MV-4-11 (cell line): ENCODE measurements at regions not wholly inside any gene's neighbourhood (a gene's known extent, or its start where the extent isn't known, plus 50 kb on each side); places are given as distances from the start of the nearest gene placed in this dataset.
"Not testable (repeated sequence)": the region's sequence is repeated elsewhere in the genome, so short reads cannot be mapped to it uniquely, and the experiment has no call there.

Experiments
- DNase-seq: peaks from one replicate; lab custom pipeline; 2025; lab: John Stamatoyannopoulos, UW

DNA sequence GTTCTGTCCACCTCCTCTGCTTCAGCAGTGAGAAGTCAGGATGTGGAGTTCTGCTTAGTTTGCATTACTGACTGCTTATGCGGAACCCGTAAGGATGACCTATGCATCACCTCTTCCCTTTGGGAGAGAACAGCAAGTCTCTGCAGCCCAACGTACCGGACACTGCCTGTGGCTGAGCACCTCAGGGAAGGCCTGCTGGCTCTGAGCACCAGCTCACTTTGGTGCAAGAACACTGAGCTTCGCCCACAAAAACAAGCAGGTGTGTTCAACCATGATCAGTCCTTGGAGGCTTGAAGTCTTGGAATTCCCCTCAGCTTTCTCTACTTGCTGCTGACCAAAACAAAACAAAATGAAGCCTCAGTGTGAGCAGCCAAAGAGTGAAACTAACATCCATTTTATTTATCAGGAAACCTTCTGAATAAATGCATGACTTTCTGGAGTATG lies 52.7 kb upstream of the NCK2 start:
- no peak for DNase-seq

DNA sequence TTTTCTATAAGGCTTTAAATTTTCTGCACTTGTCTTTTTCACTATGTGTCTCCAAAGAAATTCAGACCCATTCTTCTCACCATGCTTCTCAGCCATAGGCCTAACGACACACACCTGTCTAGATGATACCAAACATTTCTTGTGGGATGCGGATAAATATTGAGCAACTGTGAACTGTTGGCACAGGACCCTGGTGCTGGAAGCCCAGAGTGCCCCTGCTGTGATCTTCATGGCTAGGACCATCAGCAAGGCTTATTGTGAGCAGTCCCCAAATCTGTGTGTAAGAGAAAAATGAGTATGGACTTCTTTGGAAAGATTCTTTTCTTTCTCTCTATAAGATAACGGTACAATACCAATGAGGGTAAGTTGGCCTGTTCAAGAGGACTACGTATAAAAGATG lies 54.1 kb upstream of the NCK2 start:
- no peak for DNase-seq

DNA sequence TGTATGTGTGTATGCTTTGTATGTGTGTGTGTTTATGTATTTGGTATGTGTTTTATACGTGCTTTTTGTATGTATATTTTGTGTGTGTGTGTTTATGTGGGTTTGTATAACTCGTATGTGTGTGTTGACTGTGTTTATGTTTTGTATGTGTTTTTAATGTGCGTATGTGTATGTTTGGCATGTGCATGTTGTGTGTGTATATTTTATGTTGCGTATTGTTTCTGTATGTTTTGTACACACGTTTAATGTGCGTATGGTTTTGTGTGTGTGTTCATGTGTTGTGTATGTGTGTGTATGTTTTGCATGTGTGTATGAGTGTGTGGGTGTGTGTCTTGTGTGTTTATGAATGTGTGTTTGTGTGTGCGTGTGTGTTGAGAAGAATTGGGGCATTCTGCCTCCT lies 55.2 kb upstream of the NCK2 start:
- no peak for DNase-seq

DNA sequence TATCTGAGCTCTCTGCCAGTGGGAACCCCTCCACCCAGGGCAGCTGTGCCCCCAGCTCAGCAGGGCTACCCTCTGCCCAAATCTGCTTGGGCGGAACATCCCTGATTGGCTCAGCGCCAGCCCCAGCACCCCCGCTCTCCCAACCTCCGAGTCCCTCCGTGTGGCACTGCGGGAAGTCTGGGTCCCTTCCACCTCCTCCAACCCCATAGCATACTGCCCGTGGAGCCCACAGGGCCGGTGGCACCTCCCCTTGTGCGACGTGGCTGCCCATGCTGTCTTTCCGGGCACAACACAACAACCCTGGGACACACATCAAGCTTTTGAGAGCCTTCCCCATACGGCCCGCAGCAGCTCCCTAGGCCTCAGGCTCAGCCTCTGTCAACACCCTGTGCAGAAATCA lies 55.8 kb upstream of the NCK2 start:
- DNase-seq, result no peak

DNA sequence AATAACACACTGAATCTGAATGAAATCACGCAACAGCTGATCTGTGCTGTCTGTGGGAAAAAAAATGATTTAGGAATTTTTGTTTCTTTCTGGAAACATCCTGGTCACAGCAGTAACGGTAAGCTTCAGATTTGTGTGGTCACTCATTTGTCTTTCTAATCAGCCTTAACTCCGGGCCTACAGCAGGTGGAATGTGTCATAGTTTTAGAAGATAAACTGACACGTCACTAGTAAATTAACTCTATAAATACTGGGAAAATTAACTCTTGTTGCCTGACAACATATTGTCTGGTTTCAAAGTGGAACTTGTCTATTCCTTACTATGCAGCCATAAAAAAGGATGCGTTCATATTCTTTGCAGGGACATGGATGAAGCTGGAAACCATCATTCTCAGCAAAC lies 58.1 kb upstream of the NCK2 start:
- DNase-seq, result no peak

DNA sequence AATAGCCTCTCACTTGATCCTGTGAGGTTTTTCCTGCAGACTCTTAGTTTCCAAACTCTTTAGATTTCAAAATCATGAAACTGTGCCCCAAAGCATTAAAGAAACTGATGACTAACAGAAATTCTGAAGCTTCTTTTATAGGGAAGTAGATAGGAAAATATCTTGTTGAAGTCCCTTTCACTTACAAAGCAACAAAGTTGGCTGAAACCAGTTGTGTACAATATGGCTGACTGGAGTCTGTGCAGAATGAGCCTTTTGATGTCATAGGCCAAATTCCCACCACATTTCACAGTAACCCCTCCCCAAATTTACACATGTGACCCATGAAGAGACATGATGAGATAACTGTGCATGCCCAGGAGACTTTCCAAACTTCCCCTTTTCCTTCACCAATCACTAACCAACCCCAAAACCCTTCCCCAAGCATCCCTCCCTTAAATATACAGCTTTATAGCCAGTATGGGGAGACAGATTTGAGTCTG lies 61.7 kb upstream of the NCK2 start:
- DNase-seq, result peak; percentile 89

DNA sequence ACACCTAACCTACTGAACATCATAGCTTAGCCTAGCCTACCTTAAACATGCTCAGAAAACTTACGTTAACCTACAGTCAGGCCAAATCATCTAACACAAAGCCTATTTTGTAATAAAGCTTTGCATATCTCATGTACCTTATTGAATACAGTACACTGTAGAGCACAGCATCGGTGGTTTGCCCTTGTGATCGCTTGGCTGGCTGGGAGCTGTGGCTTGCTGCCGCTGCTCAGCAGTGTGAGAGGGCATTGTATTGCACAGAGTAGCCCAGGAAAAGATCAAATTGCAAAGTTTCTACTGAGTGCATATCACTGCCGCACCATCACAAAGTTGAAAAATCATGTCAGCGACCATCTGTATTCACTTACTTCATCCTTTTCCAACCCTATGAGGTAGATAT lies 62.3 kb upstream of the NCK2 start:
- no peak for DNase-seq

DNA sequence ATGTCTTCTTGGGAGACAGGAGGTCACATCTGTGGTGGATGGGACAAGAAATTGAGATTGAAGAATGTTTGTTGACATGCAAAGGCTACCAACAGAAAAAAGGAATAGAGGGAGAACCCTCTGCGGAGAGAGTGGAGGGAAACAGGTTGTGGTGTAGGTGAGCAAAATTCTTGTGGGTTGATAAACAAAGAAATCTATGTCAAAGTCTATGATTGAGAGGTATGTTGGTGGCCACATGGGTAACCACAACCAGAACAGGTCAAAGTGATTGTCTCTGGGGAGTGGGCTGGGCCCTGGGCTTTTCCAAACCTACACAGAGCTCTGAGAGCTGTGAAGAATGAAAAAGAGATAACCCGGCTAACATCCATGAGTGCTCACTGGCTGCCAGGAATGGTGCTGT lies 62.8 kb upstream of the NCK2 start:
- no peak for DNase-seq

DNA sequence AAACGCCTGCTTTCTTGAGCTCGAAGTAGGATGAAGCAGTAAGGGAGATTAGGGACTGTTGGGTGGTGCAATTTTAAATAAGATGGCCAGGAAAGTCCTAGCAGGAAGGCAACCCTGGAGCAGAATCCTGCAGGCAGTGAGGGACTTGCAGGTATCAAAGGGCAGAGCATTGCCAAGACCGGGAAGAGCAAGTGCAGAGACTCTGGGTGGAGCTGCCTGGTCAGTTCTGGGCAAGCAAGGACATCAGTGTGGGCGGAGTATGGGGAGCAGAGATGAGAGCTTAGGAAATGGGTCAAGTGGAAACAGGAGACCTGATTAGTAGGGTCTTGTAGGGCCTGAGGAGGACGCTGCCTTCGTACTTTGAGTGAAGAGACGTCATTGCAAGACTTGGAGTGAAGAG lies 64.4 kb upstream of the NCK2 start:
- DNase-seq, result no peak

DNA sequence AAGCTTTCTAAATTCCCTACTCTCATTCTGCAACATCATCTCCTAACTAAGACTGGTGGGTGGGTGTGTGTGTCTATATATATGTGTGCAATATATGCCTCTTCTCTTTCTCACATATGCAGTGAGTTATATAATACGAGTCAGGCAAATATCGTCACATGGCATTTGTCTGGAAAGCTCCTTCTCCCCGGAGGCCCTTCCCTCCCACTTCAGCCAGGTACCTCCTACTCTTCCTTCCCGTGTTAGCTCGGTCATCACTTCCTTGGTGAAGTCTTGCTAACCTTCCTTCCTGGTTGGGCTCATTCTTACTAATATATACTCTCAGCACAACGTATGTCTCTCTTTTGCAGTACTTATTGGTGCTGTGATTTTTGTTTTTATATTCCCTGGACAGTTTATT lies 66.4 kb upstream of the NCK2 start:
- DNase-seq, result no peak

DNA sequence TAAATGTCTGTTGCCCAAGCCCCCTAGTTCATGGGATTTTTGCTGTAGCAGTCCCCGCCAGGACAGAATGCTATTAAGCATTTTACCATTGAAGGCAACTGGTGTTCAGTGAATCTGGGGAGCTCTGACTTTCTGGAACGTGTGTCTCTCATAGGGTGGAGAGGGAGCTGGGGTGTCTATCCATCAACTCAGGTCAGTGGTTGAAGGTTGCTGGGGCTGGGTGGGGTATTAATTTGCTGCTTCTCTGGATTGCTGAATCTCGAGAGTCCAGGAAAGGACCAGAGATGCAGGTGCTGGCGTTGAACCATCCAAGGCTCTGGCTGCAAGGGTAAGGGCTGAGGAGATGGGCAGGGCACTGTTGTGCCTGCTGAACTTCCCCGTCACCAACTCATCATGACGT lies 66.8 kb upstream of the NCK2 start:
- no peak for DNase-seq

DNA sequence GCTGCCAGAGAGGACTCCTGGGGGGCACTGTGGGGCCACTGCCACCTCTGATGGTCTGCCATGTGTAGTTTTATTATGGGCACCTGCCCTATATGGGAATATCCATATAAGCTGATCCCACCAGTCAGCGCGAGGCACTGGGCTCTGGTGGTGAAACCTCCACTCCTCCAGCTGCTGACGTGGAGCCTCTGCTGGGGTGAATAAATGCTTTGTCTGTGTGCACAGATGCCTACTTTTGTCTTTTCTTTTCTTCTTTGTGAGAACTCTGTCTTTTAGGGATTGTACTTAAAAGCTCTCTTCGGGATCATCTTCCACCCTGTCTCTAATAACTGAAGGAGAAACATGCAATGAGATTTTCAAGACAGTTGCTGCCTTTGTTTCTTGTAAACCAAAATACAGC lies 68.9 kb upstream of the NCK2 start:
- no peak for DNase-seq

DNA sequence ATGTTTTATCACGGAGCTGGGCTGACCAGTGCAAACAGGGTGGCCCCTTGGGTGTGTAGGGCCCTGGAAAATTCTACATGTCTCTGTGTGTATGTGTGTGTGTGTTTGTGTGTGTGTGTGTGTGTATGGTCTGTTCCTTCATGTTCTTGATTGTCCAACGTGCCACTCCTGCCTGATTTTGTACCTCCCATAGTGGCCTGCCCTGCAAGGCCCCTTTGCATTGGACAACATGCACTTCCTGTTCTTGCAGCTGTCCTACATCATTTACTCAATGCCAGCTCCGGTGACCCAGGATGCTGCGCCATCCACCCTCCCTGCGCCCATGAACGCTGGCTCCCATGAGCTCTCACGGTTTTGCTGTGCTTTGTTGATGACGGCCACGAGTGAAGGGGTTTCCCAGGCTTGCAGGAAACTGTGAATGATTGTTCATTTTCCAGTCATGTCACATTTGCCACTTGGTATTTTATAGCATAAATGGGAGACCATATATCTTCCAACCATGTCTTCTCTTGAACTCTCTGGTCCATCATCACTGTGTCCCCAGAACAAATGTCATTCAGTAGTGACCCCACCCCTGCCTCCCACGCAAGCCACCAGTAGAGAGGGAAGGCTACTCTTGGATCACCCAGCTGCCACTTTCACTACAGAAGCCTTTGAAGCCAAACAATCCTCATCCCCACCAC lies 69.7 kb upstream of the NCK2 start:
- no peak for DNase-seq

DNA sequence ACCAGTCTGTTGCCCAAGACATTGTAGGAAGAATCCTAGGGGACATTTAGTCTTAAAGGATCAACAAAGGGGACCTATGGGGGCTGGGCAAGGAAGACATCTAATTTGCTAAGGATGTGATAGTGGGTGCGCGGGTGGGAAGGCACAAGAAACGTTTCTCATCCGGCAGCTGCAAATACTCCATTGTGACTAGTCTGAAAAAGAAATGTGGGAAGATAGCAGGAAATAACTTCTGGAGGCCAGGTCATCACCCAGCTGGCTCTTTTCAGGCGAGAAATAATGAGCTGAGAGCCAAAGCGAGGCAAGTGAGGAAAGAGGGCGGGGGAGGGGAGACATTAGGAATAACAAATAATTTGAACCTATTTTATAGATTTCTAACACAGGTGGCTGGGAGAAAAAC lies 70.3 kb upstream of the NCK2 start:
- DNase-seq, result no peak

DNA sequence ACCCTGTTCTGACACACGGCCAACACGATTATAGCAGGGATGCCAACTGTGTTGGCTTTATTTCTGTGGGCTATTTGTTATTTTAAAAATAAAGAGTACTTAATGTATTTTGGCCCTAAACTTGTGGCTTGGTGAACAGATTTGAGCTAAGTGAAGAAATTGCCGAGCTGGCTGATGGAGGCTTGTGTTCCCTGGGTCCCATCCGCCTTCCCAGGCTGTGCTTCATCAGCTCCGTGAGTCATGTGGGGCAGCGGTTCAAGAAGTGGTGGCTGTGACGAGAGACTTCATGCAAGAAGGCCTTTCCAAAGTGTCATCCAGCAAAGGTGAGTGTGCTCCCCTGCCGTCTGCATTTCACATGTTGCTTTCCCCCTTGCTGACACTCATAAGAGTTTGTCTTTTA lies 73.6 kb upstream of the NCK2 start:
- DNase-seq, result no peak

DNA sequence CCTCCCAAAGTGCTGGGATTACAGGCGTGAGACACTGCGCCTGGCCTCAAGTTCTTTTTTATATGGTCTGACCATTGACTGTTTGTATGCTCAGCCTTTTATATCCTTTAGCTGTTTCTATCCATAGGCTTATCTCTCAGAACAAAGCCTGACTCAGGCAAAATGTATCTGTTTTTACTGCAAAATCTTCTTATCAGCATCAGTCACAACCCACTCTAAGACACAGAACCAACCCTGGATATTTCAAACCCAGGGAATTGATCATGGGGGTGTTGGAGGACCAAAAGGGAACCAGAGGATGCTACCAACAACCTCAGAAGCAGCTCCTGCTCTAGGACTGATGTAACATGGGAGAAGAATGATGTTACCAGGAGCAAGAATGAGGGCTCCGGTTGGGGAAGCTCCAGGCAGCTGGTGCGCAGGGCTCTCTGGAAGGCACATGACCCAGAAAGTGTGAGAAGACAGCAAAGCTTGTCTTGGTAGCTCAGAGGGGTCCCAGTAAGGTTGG lies 75.3 kb upstream of the NCK2 start:
- no peak for DNase-seq

DNA sequence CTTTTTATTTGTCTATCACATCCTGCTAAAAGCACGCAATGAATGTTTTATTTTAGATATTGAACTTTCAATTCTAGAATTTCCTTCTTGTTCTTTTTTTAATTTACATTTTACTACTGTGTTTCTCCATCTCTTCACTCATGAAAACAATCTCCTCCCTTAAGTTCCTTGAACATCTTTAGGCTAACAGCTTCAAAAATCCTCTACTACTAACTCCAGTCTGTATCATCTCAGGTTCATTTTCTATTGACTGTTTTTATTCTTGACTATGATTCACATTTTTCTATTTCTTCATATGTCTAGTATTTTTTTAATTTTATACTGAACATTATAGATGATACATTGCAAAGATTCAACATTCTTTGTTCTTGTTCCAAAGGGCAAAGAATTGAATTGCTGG lies 79.2 kb upstream of the NCK2 start:
- DNase-seq, result no peak

DNA sequence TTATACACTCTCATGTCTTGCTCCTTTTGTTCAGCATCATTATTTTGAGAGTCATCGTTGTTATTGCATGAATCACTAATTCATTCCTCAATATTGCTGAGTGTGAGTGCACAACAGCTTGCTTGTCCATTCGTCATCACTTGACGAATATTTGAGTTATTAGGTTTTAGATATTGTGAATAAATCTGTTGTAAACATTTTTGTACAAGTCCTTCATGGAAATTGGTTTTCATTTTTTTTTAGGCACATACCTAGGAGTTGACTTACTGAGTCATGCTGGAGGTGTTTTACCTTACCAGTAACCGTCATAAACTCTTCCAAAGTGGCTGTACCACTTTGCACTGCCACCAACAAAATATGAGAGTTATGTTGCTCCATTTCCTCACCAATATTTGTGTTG lies 84.2 kb upstream of the NCK2 start:
- DNase-seq, result no peak

DNA sequence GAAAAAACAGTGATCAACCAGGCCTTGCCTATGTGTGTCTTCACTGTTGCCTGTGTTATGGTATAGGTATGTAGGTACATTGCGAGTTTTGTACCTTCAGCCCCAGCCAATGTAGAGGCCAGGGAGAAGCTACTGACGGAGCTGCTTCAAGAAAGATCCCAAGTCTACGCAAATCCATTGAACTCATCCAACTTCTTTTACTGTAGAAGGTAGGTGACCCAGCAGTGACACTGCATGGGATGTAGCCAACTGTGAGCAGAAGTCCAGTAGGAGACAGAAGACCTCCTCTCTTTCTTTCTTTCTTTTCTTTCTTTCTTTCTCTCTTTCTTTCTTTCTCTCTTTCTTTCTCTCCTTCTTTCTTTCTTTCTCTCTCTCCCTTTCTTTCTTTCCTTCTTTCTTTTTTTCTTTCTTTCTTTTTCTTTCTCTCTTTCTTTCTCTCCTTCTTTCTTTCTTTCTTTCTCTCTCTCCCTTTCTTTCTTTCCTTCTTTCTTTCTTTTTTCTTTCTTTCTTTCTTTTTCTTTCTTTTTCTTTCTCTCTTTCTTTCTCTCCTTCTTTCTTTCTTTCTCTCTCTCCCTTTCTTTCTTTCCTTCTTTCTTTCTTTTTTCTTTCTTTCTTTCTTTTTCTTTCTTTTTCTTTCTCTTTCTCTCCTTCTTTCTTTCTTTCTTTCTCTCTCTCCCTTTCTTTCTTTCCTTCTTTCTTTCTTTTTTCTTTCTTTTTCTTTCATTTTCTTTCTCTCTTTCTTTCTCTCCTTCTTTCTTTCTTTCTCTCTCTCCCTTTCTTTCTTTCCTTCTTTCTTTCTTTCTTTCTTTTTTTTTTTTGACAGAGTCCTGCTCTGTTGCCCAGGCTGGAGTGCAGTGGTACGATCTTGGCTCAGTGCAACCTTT lies 88.7 kb upstream of the NCK2 start:
- DNase-seq, result not testable (repeated sequence)

DNA sequence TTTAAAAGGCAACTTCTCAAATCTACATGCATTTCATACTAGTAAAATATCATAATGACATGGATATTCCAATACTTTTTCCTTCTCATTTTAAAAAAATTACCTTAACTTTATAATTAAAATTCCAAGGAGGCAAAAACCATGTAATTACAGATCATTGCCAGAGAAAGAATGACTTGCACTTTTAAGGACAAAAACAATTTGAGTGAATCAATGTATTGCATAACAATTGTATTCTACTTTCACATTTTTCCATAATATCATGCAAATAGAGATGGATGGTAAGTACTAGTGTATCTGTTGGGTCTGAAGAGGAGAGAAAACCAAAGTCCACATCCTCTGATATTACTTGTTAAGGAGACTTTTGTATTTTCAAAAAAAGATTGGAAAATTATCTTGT lies 89.5 kb upstream of the NCK2 start:
- no peak for DNase-seq

DNA sequence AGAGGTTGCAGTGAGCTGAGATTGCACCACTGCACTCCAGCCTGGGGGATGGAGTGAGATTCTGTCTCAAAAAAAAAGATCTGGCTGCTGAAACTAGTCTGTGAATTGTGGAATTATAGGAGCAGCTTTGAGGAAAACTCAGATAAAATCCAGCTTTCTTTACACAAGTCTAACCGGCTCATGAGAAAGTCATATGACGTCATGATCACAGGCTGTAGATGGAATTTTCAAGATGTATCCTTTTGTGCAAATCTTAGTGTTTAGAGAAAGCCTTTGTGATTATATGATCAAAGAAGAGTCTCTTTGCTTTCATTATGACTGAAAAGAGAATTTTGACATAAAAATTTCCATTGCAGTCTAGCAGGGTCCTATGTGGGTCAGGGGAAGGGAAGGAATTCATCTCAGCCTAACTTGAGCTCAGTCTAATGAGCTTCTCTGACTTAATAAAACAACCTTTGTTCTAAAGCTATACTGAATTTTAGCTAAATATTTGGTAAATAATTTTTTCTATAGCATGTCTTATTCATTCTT lies 90.2 kb upstream of the NCK2 start:
- DNase-seq, result no peak

DNA sequence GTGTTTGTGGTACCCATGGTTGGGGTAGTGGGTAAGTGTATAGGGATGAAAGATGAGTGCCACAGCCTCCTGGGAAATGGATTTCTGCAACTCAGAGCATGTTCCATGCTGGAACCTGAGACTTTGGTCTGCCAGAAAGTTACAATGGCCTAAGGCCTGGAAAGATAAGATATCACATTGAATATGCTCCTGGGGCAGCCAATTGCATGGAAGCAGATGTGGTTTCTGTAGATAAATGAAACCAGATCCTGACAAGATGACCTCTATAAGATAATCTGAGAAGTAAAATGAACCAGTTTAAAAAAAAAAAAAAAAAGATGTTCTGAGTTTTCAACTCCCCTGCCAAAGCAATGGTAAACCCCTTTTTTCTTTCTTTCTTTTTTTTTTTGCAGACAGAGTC lies 91.4 kb upstream of the NCK2 start:
- DNase-seq, result no peak
